Activated T-helper 1 cell treated with anti-CD3 and anti-CD28 coated beads, Interleukin-12 subunit alpha, Interleukin-12 subunit beta, Interleukin-2, Interleukin-4 antibody, amounts not matched to agents 30 ng/mL and 10 ng/mL and 1 ng/mL, durations not matched to agents 14 hours and 24 hours and 36 hours (primary cell): ENCODE measurements at regions not wholly inside any gene's neighbourhood (a gene's known extent, or its start where the extent isn't known, plus 50 kb on each side); places are given as distances from the start of the nearest gene placed in this dataset.
A peak's percentile ranks its signal among the peaks of the same experiment; 100 is the strongest.

Source experiments
- DNase-seq: peaks from one replicate; pipeline ENCODE4 v3.0.0; 2021; ENCODE audit warnings: low spot score
- H3K27ac Mint-ChIP-seq: one replicate; pipeline ENCODE4 v1.8.0; 2021; ENCODE audit warnings: mild to moderate bottlenecking, mixed read lengths
- H3K27me3 Mint-ChIP-seq: one replicate; pipeline ENCODE4 v1.8.0; 2022; ENCODE audit warnings: mild to moderate bottlenecking, moderate library complexity, mixed read lengths; ENCODE audit not compliant: insufficient read depth
- H3K36me3 Mint-ChIP-seq: one replicate; pipeline ENCODE4 v1.8.0; 2021; ENCODE audit warnings: low read depth, mixed read lengths
- H3K4me1 Mint-ChIP-seq: one replicate; pipeline ENCODE4 v1.8.0; 2021; ENCODE audit warnings: low read depth, mixed read lengths
- H3K4me3 Mint-ChIP-seq: one replicate; pipeline ENCODE4 v1.8.0; 2021; ENCODE audit warnings: mild to moderate bottlenecking, moderate library complexity, mixed read lengths
- H3K9me3 Mint-ChIP-seq: one replicate; pipeline ENCODE4 v1.8.0; 2021; ENCODE audit warnings: mixed read lengths
- intact Hi-C: fragments of 100-400 bp; cut with micrococcal nuclease; formaldehyde crosslinking; loops from one replicate; pipeline ENCODE4 v1.15.1; 2024

GRCh38 chr12:92556637-92557421 lies 146.0 kb upstream of the PLEKHG7 start:
- Mint-ChIP-seq H3K9me3 (peaks cover 18% of the 10 kb centered on the region), H3K4me1 (peaks cover 57% of the 10 kb centered on the region), H3K27ac (peak overlapping the region; percentile 90), H3K36me3 (peaks cover 17% of the 10 kb centered on the region), H3K4me3 (peak overlapping the region; percentile 68), H3K27me3 (no peaks in the 10 kb centered on the region)
- DNase-seq = no peak
- intact Hi-C loops = loop anchor here (1.0 to 5.0 kb wide), 4 partner anchors 9 to 680 kb away; no protein-coding TSS in a partner anchor

- Mint-ChIP-seq H3K27me3 (no peaks in the 10 kb centered on the region), H3K4me3 (peak overlapping the region; percentile 68), H3K36me3 (peaks cover 16% of the 10 kb centered on the region), H3K4me1 (peaks cover 50% of the 10 kb centered on the region), H3K27ac (peak overlapping the region; percentile 90), H3K9me3 (peaks cover 14% of the 10 kb centered on the region)
- intact Hi-C loops = loop anchor here (1.0 to 5.0 kb wide), 4 partner anchors 10 to 679 kb away; no protein-coding TSS in a partner anchor
- no peak for DNase-seq
Measured at GRCh38 chr12:92556141-92556540, 146.6 kb upstream of the PLEKHG7 start.

GRCh38 chr12:92554158-92555073 lies 148.4 kb upstream of the PLEKHG7 start:
- DNase-seq = no peak
- H3K27ac Mint-ChIP-seq = peak overlapping the region; percentile 68
- peaks cover 4% of the 10 kb centered on the region for H3K9me3 Mint-ChIP-seq
- H3K4me1 Mint-ChIP-seq = peaks cover 44% of the 10 kb centered on the region
- intact Hi-C loops = loop anchor here (5.0 kb wide), 2 partner anchors 342 to 677 kb away; no protein-coding TSS in a partner anchor
- no peaks in the 10 kb centered on the region for H3K27me3 Mint-ChIP-seq
- H3K36me3 Mint-ChIP-seq = peaks cover 8% of the 10 kb centered on the region
- no peak overlapping the region for H3K4me3 Mint-ChIP-seq

GRCh38 chr12:92553389-92553788 lies 149.4 kb upstream of the PLEKHG7 start:
- H3K4me1 Mint-ChIP-seq = peaks cover 35% of the 10 kb centered on the region
- intact Hi-C loops = loop anchor here (2.0 kb wide), 1 partner anchor 41 kb away; no protein-coding TSS in a partner anchor
- DNase-seq = no peak
- no peak overlapping the region for H3K4me3 Mint-ChIP-seq
- no peak overlapping the region for H3K27ac Mint-ChIP-seq
- H3K9me3 Mint-ChIP-seq = peaks cover 7% of the 10 kb centered on the region
- peaks cover 7% of the 10 kb centered on the region for H3K36me3 Mint-ChIP-seq
- no peaks in the 10 kb centered on the region for H3K27me3 Mint-ChIP-seq

- H3K27ac Mint-ChIP-seq = no peak overlapping the region
- H3K36me3 Mint-ChIP-seq = peaks cover 7% of the 10 kb centered on the region
- peaks cover 32% of the 10 kb centered on the region for H3K4me1 Mint-ChIP-seq
- peaks cover 7% of the 10 kb centered on the region for H3K9me3 Mint-ChIP-seq
- intact Hi-C loops = loop anchor here (1.0 to 2.0 kb wide), 8 partner anchors 13 to 487 kb away; no protein-coding TSS in a partner anchor
- H3K4me3 Mint-ChIP-seq = no peak overlapping the region
- no peaks in the 10 kb centered on the region for H3K27me3 Mint-ChIP-seq
- DNase-seq = no peak
Measured at GRCh38 chr12:92552412-92553108, 150.2 kb upstream of the PLEKHG7 start.

GRCh38 chr12:92551853-92552397 lies 150.9 kb upstream of the PLEKHG7 start:
- Mint-ChIP-seq H3K27me3 (no peaks in the 10 kb centered on the region), H3K36me3 (peaks cover 4% of the 10 kb centered on the region), H3K27ac (no peak overlapping the region), H3K4me1 (peaks cover 31% of the 10 kb centered on the region), H3K4me3 (no peak overlapping the region), H3K9me3 (peaks cover 4% of the 10 kb centered on the region)
- DNase-seq = no peak
- intact Hi-C loops = loop anchor here (1.0 to 2.0 kb wide), 8 partner anchors 13 to 487 kb away; no protein-coding TSS in a partner anchor

GRCh38 chr12:92551210-92551609 lies 151.6 kb upstream of the PLEKHG7 start:
- no peak for DNase-seq
- H3K4me1 Mint-ChIP-seq = peaks cover 24% of the 10 kb centered on the region
- H3K27me3 Mint-ChIP-seq = no peaks in the 10 kb centered on the region
- no peak overlapping the region for H3K27ac Mint-ChIP-seq
- peaks cover 2% of the 10 kb centered on the region for H3K36me3 Mint-ChIP-seq
- intact Hi-C loops = no loop called here
- peaks cover 4% of the 10 kb centered on the region for H3K9me3 Mint-ChIP-seq
- H3K4me3 Mint-ChIP-seq = no peak overlapping the region

- Mint-ChIP-seq H3K27ac (no peak overlapping the region), H3K27me3 (no peaks in the 10 kb centered on the region), H3K36me3 (peaks cover 2% of the 10 kb centered on the region), H3K9me3 (peaks cover 4% of the 10 kb centered on the region), H3K4me1 (peaks cover 19% of the 10 kb centered on the region), H3K4me3 (no peak overlapping the region)
- DNase-seq = no peak
- intact Hi-C loops = no loop called here
Measured at GRCh38 chr12:92550661-92551060, 152.1 kb upstream of the PLEKHG7 start.

- peaks cover 4% of the 10 kb centered on the region for H3K9me3 Mint-ChIP-seq
- intact Hi-C loops = no loop called here
- H3K4me3 Mint-ChIP-seq = no peak overlapping the region
- peaks cover 16% of the 10 kb centered on the region for H3K4me1 Mint-ChIP-seq
- no peak for DNase-seq
- no peaks in the 10 kb centered on the region for H3K27me3 Mint-ChIP-seq
- H3K27ac Mint-ChIP-seq = no peak overlapping the region
- peaks cover 2% of the 10 kb centered on the region for H3K36me3 Mint-ChIP-seq
Measured at GRCh38 chr12:92550254-92550653, 152.5 kb upstream of the PLEKHG7 start.

GRCh38 chr12:92549516-92549915 lies 153.3 kb upstream of the PLEKHG7 start:
- Mint-ChIP-seq H3K4me1 (peaks cover 9% of the 10 kb centered on the region), H3K9me3 (peaks cover 4% of the 10 kb centered on the region), H3K27ac (no peak overlapping the region), H3K4me3 (no peak overlapping the region), H3K36me3 (peaks cover 4% of the 10 kb centered on the region), H3K27me3 (no peaks in the 10 kb centered on the region)
- no peak for DNase-seq
- intact Hi-C loops = no loop called here

GRCh38 chr12:92547906-92548305 lies 154.9 kb upstream of the PLEKHG7 start:
- no peak overlapping the region for H3K27ac Mint-ChIP-seq
- peaks cover 19% of the 10 kb centered on the region for H3K4me1 Mint-ChIP-seq
- H3K4me3 Mint-ChIP-seq = no peak overlapping the region
- DNase-seq = no peak
- H3K27me3 Mint-ChIP-seq = no peaks in the 10 kb centered on the region
- H3K36me3 Mint-ChIP-seq = peaks cover 7% of the 10 kb centered on the region
- intact Hi-C loops = no loop called here
- peaks cover 4% of the 10 kb centered on the region for H3K9me3 Mint-ChIP-seq

- Mint-ChIP-seq H3K27ac (no peak overlapping the region), H3K9me3 (peaks cover 4% of the 10 kb centered on the region), H3K36me3 (peaks cover 7% of the 10 kb centered on the region), H3K27me3 (no peaks in the 10 kb centered on the region), H3K4me1 (peaks cover 19% of the 10 kb centered on the region), H3K4me3 (no peak overlapping the region)
- DNase-seq = no peak
- intact Hi-C loops = no loop called here
Measured at GRCh38 chr12:92547420-92547819, 155.4 kb upstream of the PLEKHG7 start.
